Gastroesophageal sphincter (tissue), 3 donors: ENCODE measurements at regions not wholly inside any gene's neighbourhood (a gene's known extent, or its start where the extent isn't known, plus 50 kb on each side); places are given as distances from the start of the nearest gene placed in this dataset.

Experiments used
- CTCF ChIP-seq, 4 experiments: fragments of 200-600 bp in 2 of 4; fragments of 450-650 bp in 2 of 4; sonication (generic) in 1 of 4; IDR thresholded peaks; one replicate each; pipeline ENCODE4 v1.5.1; 2017 to 2019; ENCODE audit warnings: antibody characterized with exemption in 4 of 4, mild to moderate bottlenecking in 2 of 4, moderate library complexity in 2 of 4
- EP300 ChIP-seq: sonication (generic); formaldehyde crosslinking; IDR thresholded peaks from one replicate; pipeline ENCODE4 v1.6.1; 2017; ENCODE audit warnings: antibody characterized with exemption, mild to moderate bottlenecking
- POLR2A ChIP-seq, 2 donors: fragments of 450-650 bp; IDR thresholded peaks; one replicate each; pipeline ENCODE4 v1.6.1; 2017; ENCODE audit warnings: antibody characterized with exemption in 2 of 2, mild to moderate bottlenecking in 2 of 2, moderate library complexity in 1 of 2
- POLR2AphosphoS5 ChIP-seq: sonication (generic); formaldehyde crosslinking; IDR thresholded peaks from one replicate; pipeline ENCODE4 v1.6.1; 2017; ENCODE audit warnings: antibody characterized with exemption

DNA sequence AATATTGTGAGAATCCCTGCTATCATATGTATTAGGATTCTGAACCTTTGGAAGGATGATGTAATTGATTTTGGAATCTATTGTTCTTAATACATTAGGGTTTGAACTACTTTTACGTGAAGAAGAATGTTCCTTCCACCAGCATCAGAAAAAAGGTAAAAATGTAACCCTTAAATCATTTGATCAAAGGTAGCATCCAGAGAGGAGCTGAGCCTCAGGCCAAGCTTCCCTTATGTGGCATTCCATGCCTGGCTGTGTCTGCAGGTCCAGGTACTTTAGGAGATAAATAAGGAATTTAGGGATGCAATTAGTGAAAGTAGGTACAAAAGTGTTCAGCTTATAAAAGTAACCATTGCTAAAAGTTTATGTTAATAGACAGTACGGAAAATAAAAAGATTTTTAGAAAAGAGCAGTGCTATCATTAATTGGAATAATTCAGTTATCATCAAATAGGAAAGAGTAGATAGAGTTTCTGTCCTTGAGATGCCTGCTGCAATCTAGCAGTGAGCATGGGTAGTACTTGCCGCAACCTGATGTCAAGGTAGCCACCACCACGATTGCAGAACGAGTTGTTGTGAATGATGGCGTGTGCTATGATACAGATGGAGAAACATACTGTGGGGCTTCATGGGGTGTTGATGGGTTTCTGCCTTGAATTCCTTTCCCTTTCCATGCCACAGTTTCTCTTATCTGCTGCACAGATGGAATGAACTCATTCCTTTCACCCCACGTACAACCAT, 228.8 kb downstream of the GATA3 start:
- TF ChIP-seq POLR2AphosphoS5 (no peak), CTCF (IDR thresholded peaks at IDR 0.05) (no peak), POLR2A (IDR thresholded peaks at IDR 0.05) (no peak), EP300 (no peak)
